T-helper 2 cell treated with Interferon-gamma antibody and Interleukin-4, amounts not matched to agents 5 μg/mL and 100 μg/mL, for 36 hours (primary cell): ENCODE measurements at regions not wholly inside any gene's neighbourhood (a gene's known extent, or its start where the extent isn't known, plus 50 kb on each side); places are given as distances from the start of the nearest gene placed in this dataset.
"Not testable (repeated sequence)": the region's sequence is repeated elsewhere in the genome, so short reads cannot be mapped to it uniquely, and the experiment has no call there.

Experiments
- DNase-seq: peaks from one replicate; pipeline ENCODE4 v3.0.0; 2021; ENCODE audit warnings: low spot score
- H3K27ac Mint-ChIP-seq: one replicate; pipeline ENCODE4 v1.8.0; 2021; ENCODE audit warnings: mild to moderate bottlenecking, mixed read lengths
- H3K27me3 Mint-ChIP-seq: one replicate; pipeline ENCODE4 v1.8.0; 2021; ENCODE audit warnings: low read depth, mixed read lengths
- H3K36me3 Mint-ChIP-seq: one replicate; pipeline ENCODE4 v1.8.0; 2021; ENCODE audit warnings: low read depth, mixed read lengths
- H3K4me1 Mint-ChIP-seq: one replicate; pipeline ENCODE4 v1.8.0; 2021; ENCODE audit warnings: low read depth, mixed read lengths
- H3K4me3 Mint-ChIP-seq: one replicate; pipeline ENCODE4 v1.8.0; 2022; ENCODE audit warnings: mild to moderate bottlenecking, moderate library complexity, mixed read lengths
- H3K9me3 Mint-ChIP-seq: one replicate; pipeline ENCODE4 v1.8.0; 2021; ENCODE audit warnings: mixed read lengths

DNA sequence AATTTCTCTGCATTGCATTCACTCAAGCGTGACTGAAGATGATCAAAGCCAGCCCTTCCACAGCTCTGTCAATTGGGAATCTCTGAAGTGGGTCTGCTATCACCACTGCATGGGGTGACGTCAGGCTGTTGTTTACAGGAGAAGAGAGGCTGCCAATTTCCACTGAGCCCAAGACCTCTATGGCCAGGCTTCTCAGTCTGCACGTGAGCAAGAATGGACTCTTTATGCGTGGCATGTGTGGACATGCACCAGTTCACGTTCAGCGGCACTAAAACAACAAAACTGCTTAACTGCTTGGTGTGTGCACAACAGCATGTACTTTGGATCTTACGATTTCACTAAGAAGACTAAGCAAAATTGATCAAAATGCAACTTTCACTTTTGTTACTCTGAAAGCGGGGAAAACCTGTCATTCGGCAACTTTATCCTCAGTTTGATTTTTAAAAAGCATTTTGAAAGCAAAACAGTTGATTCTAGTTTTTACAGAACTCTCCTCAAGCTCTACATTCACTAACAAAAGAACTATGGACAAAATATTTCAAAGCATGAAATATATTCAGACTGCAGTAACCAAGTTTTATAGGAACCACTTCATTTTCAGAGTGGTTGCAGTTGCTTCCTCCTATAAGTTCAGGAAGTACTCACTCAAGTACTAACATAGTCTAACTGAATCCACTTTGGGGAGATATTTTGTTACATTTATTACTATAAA lies 77.0 kb upstream of the SERTAD2 start:
- Mint-ChIP-seq H3K27me3 (no peaks in the 10 kb centered on the region), H3K4me3 (peak overlapping the region; percentile 89), H3K36me3 (peaks cover 37% of the 10 kb centered on the region), H3K4me1 (peaks cover 68% of the 10 kb centered on the region), H3K27ac (peak overlapping the region; percentile 96), H3K9me3 (no peaks in the 10 kb centered on the region)
- DNase-seq: peak; percentile 42

DNA sequence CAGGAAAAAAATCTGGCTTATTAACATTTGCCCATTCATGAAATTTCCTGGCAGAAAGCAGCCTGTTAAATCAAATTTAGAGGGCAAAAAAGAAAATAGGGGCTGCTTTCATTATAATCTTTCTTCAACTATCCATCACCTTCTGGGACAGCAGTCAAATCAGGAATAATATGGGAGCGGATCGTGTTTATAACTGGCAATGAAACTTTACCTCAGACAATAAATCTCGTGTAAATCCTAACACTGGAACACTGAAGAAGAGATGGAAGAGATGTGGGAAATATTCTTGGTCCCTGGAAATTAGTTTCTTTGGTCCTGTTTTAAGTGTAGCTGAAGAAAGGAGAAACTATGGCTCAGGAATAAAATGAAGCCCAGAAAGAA lies 77.5 kb upstream of the SERTAD2 start:
- Mint-ChIP-seq H3K27me3 (no peaks in the 10 kb centered on the region), H3K9me3 (no peaks in the 10 kb centered on the region), H3K4me3 (peak overlapping the region; percentile 89), H3K36me3 (peaks cover 37% of the 10 kb centered on the region), H3K4me1 (peaks cover 64% of the 10 kb centered on the region), H3K27ac (peak overlapping the region; percentile 96)
- DNase-seq: no peak

DNA sequence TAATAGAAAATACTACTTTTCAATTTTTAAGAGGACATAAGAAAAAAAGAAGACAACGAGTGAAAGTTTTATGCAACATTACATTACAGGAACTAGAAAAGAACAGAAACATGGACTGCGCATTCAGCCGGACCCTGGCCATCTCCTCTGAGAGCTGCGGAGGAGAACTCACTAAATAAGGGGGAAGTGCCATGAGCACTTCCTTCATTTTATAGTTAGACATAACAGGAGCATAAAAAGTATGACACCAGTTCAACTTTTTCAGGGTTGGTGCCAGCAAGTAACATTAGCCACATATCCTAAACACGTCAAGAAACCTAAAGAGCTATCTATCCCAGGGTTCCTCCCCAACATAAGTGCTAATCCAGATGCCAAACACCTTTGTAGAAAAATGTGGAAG lies 78.0 kb upstream of the SERTAD2 start:
- no peak for DNase-seq
- Mint-ChIP-seq H3K4me1 (peaks cover 61% of the 10 kb centered on the region), H3K27ac (peak overlapping the region; percentile 96), H3K9me3 (no peaks in the 10 kb centered on the region), H3K36me3 (peaks cover 36% of the 10 kb centered on the region), H3K27me3 (no peaks in the 10 kb centered on the region), H3K4me3 (peak overlapping the region; percentile 89)

DNA sequence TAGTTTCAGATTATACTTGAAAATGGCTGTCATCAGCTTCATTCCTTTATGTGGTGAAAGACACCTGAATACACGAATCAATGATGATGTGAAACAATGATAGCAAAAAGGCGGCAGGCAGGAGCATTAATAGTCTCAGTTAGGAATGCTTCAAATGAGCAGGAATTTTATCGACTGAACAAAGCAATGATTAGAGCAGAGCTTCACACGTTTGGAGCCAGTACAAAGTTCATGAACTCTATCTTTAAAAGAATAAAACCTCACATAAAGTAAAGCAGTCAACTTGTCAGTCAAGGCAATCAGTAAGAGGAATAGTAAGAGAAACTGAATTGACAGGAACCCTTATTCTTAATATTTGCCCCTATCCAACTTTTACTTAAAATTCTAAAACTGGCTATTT lies 78.4 kb upstream of the SERTAD2 start:
- Mint-ChIP-seq H3K9me3 (no peaks in the 10 kb centered on the region), H3K27ac (no peak overlapping the region), H3K4me1 (peaks cover 61% of the 10 kb centered on the region), H3K27me3 (no peaks in the 10 kb centered on the region), H3K4me3 (no peak overlapping the region), H3K36me3 (peaks cover 36% of the 10 kb centered on the region)
- DNase-seq: no peak

DNA sequence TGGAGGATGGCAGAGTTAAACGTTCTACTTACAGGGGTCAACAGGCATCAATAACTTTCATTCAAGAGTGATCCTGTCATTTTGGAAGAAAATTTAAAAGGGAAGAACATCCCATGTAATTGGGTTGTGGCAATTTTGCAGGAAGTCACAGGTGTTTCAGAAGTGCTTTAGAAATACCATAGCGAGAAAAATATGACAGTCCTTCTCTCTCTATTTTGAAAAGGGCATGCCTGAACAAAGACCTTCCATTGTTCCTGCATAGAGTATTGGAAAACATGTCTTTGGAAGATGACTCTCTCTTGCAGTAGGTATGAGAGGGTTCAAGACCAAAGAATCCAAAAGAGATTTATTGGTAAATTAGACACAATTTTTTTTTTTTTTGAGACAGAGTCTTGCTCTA lies 81.8 kb upstream of the SERTAD2 start:
- Mint-ChIP-seq H3K27me3 (no peaks in the 10 kb centered on the region), H3K27ac (no peak overlapping the region), H3K36me3 (peaks cover 34% of the 10 kb centered on the region), H3K4me1 (peaks cover 58% of the 10 kb centered on the region), H3K9me3 (no peaks in the 10 kb centered on the region), H3K4me3 (no peak overlapping the region)
- DNase-seq: no peak

DNA sequence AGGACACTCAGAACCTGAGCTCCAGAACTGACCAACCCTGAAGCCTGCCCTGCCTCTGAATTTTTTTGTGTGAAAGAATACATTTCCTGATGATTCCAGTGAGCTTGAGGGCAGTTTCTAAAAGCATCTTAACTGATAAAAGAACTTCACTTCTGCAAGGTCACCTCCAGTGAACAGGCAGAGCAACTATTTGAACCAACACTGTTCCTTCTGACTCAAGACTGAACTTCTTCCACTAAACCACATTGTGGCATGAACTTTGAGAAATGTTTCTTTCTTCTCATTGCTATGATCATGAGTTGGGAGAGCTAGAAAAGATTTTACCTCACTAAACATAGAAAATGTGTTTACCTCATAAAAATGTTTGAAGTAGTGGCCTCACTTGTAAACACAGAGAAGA lies 83.8 kb upstream of the SERTAD2 start:
- peak overlapping the region; percentile 62 for H3K4me3 Mint-ChIP-seq

DNA sequence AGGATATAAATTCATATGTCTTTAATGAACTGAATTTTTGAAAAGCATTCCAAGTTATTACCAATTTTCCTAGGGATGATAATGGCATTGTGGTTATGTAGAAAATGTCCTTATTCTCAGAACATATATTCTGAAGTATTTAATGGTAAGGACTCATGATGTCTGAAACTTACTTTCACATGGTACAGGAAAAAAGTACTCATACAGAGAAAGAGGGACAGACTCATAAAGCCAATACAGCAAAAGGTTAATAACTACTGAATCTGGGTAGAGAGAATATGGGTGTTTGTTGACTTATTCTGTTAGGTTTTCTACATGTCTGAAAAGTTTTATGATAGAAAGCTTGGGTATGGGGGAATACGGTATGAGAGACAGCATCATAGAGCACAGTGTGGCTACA lies 84.3 kb upstream of the SERTAD2 start:
- Mint-ChIP-seq H3K9me3 (no peaks in the 10 kb centered on the region), H3K27me3 (no peaks in the 10 kb centered on the region), H3K36me3 (peaks cover 21% of the 10 kb centered on the region), H3K4me1 (peaks cover 40% of the 10 kb centered on the region), H3K4me3 (peak overlapping the region; percentile 62), H3K27ac (peak overlapping the region; percentile 83)
- no peak for DNase-seq

More for the DNA sequence above, 83.8 kb upstream of the SERTAD2 start:
- peak; percentile 45 for DNase-seq
- Mint-ChIP-seq H3K27me3 (no peaks in the 10 kb centered on the region), H3K4me1 (peaks cover 40% of the 10 kb centered on the region), H3K27ac (peak overlapping the region; percentile 83), H3K36me3 (peaks cover 22% of the 10 kb centered on the region), H3K9me3 (no peaks in the 10 kb centered on the region)

DNA sequence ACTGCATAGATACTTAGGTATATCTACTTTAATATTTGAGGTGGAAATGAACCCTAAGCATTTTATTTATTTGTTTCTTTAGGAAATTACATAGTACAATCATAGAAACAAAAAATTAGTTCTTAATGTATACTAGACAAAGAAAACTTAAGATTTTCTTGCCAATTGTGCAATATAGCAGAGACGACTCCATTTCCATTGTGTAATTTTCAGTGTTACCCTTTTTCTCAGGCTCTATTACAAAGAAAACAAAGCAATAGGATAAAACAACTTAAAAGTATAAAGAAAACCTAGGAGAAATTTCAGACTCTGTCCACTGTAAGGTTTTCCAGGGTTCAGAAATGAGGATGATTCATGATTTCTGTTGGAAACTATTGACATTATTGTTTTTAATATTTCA lies 89.0 kb upstream of the SERTAD2 start:
- no peak overlapping the region for H3K4me3 Mint-ChIP-seq
- no peak overlapping the region for H3K27ac Mint-ChIP-seq
- no peaks in the 10 kb centered on the region for H3K9me3 Mint-ChIP-seq
- DNase-seq: no peak
- H3K4me1 Mint-ChIP-seq: peaks cover 20% of the 10 kb centered on the region
- no peaks in the 10 kb centered on the region for H3K27me3 Mint-ChIP-seq
- no peaks in the 10 kb centered on the region for H3K36me3 Mint-ChIP-seq

DNA sequence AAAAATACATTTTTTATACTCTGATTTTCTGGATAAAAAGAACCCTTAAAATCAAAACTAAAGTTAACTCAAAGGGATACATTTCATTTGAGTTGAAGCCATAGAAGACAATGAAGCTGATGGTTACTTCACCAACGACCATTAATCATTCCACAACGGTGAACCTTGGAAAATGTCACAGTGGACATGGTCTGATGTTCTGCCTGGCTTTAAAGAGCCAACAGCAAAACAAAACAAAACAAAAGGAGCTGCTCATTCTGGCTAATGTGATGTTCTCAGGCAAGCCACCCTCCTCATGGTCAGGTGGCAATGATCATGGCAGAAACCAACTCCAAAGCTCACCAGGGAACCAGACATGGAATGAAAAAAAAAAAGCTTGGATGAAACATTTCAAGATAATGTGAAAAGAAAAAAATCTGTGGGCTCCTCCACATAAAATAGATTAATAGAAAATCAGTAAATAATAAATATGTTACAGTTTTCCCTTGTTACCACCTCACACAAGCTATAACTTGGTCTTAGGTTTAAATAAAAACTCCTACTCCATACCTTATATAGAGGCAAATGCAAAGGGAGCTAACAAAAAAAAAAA lies 90.1 kb upstream of the SERTAD2 start:
- DNase-seq: no peak
- Mint-ChIP-seq H3K27ac (no peak overlapping the region), H3K4me1 (peaks cover 18% of the 10 kb centered on the region), H3K27me3 (no peaks in the 10 kb centered on the region), H3K4me3 (no peak overlapping the region), H3K36me3 (no peaks in the 10 kb centered on the region), H3K9me3 (no peaks in the 10 kb centered on the region)

DNA sequence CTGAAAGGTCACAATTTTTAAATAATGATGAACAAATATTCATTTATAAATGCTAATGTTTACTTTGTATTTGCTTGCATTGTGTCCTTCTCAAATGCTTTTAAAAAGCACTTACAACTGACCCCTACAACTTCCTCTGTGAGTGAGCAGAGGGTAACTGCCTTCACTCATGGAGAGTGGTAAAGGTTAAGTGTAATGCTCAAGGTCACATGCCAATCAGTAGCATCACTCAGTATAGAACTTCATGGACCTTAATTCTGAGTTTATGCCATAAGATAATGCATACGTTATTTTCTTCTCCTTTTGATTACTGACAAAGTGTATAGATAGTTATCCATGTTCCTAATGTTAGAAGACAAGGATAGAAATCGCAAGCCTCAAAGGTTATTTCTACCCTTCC lies 91.8 kb upstream of the SERTAD2 start:
- H3K27me3 Mint-ChIP-seq: no peaks in the 10 kb centered on the region
- H3K4me3 Mint-ChIP-seq: no peak overlapping the region
- DNase-seq: no peak
- no peaks in the 10 kb centered on the region for H3K36me3 Mint-ChIP-seq
- H3K4me1 Mint-ChIP-seq: peaks cover 20% of the 10 kb centered on the region
- no peak overlapping the region for H3K27ac Mint-ChIP-seq
- H3K9me3 Mint-ChIP-seq: no peaks in the 10 kb centered on the region

DNA sequence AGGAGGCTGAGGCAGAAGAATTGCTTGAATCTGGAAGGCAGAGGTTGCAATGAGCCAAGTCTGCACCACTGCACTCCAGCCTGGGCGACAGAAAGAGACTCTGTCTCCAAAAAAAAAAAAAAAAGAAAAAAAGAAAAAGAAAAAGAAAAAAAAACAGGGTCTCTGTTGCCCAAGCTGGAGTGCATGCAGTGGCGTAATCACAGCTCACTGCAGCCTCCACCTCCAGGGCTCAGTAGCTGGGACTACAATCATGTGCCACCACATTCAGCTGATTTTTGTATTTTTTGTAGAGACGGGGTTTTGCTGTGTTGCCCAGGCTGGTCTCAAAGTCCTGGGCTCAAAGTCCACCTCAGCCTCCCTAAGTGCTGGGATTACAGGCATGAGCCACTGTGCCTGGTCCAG lies 94.0 kb upstream of the SERTAD2 start:
- H3K4me3 Mint-ChIP-seq, H3K9me3 Mint-ChIP-seq, H3K36me3 Mint-ChIP-seq, DNase-seq, H3K27me3 Mint-ChIP-seq, H3K27ac Mint-ChIP-seq: not testable (repeated sequence)
- peaks cover 28% of the 10 kb centered on the region for H3K4me1 Mint-ChIP-seq

DNA sequence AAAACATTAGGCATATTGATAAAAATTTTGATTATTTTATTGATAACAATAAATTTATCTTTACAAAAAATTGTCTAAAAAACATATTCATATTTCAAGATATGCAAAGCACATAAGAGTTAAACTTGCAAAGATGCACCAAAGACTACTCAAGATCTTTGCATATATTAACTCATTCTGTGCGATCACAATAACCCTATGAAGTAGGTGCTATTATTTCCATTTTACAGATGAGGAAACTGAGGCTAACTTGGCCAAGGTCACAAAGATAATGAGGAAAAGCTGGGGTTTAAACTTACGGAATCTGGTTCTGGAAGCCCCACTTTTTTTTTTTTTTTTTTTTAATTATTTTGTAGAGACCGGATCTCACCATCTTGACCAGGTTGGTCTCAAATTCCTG lies 94.4 kb upstream of the SERTAD2 start:
- H3K9me3 Mint-ChIP-seq: no peaks in the 10 kb centered on the region
- H3K27ac Mint-ChIP-seq: peak overlapping the region; percentile 91
- H3K4me3 Mint-ChIP-seq: peak overlapping the region; percentile 89
- peaks cover 28% of the 10 kb centered on the region for H3K4me1 Mint-ChIP-seq
- no peak for DNase-seq
- H3K36me3 Mint-ChIP-seq: no peaks in the 10 kb centered on the region
- no peaks in the 10 kb centered on the region for H3K27me3 Mint-ChIP-seq

DNA sequence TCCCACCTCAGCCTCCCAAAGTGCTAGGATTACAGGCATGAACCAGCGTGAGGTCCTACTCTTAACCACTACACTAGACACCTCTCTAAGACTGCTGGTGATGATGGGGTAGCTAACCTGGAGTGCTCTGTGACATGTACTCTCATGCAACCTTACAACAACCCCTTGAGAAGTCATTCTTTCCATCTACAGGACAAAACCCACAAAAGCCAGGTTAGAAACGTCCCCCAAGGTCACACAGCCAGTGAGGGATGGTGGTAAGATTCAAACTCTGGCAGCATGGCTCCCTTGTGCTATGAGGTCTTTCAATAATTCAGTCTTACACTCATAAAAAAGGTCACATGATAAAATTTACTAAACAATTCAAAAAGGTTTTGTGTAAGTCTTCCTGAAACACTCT lies 94.8 kb upstream of the SERTAD2 start:
- peak overlapping the region; percentile 89 for H3K4me3 Mint-ChIP-seq
- H3K27me3 Mint-ChIP-seq: no peaks in the 10 kb centered on the region
- peaks cover 28% of the 10 kb centered on the region for H3K4me1 Mint-ChIP-seq
- no peaks in the 10 kb centered on the region for H3K9me3 Mint-ChIP-seq
- peak overlapping the region; percentile 91 for H3K27ac Mint-ChIP-seq
- DNase-seq: peak; percentile 58
- H3K36me3 Mint-ChIP-seq: no peaks in the 10 kb centered on the region

DNA sequence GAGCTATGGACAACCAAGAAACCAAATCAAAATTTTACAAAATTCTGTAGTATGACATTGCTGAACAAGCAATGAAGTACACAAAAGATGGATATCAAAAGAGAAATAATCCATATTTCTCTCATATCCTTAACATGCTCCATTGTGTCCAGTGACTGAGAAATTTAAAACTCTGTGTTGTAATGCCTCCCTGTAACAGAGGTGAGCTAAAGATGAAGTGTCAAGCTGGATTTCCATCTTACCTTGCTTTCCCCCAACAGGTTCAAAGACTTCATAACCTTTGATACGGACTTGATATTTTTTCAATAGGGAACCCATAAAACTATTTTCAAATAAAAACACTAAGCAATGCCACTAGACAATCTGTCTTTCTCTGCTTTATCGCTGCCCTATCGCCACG lies 95.7 kb upstream of the SERTAD2 start:
- H3K4me3 Mint-ChIP-seq: peak overlapping the region; percentile 89
- H3K36me3 Mint-ChIP-seq: no peaks in the 10 kb centered on the region
- no peaks in the 10 kb centered on the region for H3K27me3 Mint-ChIP-seq
- no peaks in the 10 kb centered on the region for H3K9me3 Mint-ChIP-seq
- H3K27ac Mint-ChIP-seq: peak overlapping the region; percentile 91
- no peak for DNase-seq
- H3K4me1 Mint-ChIP-seq: peaks cover 26% of the 10 kb centered on the region
